AG04449 (cell line): ENCODE measurements at regions not wholly inside any gene's neighbourhood (a gene's known extent, or its start where the extent isn't known, plus 50 kb on each side); places are given as distances from the start of the nearest gene placed in this dataset.

Experiments
- CTCF ChIA-PET: fragments of 350-600 bp; formaldehyde crosslinking; extraction: SDS; loops from one replicate; lab custom pipeline; 2021; ENCODE audit warnings: antibody characterized with exemption; lab: Yijun Ruan, JAX
- POLR2A ChIA-PET: fragments of 400-600, 350-600 bp; formaldehyde crosslinking; extraction: SDS; loops from one replicate; lab custom pipeline; 2020; ENCODE audit warnings: antibody characterized with exemption, inconsistent platforms; lab: Yijun Ruan, JAX
- DNase-seq: peaks from one replicate; pipeline ENCODE4 v3.0.0-alpha.2; 2010; ENCODE audit warnings: low read depth, low spot score
- H3K4me3 ChIP-seq: 2 replicates; pipeline ENCODE4 v1.5.1; 2011; ENCODE audit warnings: low read depth, mild to moderate bottlenecking, control low read depth, low read length
- CTCF ChIP-seq: IDR thresholded peaks from one replicate; pipeline ENCODE4 v1.5.1; 2011; ENCODE audit warnings: mild to moderate bottlenecking, moderate library complexity, low read length, control low read depth, inconsistent platforms; ENCODE audit not compliant: insufficient read depth; ENCODE audit errors: missing control alignments

GRCh38 chr7:153504288-153505075, 547.7 kb upstream of the DPP6 start:
- POLR2A ChIA-PET: no interaction called here
- TF ChIP-seq CTCF: no peak
- CTCF ChIA-PET: no interaction called here
- H3K4me3 ChIP-seq: no peak overlapping the region
- no peak for DNase-seq

GRCh38 chr7:153507885-153508284, 544.3 kb upstream of the DPP6 start:
- ChIA-PET POLR2A (no interaction called here), CTCF (no interaction called here)
- TF ChIP-seq CTCF: no peak
- H3K4me3 ChIP-seq: no peak overlapping the region
- DNase-seq: no peak

- no peak for DNase-seq
- no peak overlapping the region for H3K4me3 ChIP-seq
- ChIA-PET CTCF (no interaction called here), POLR2A (no interaction called here)
- no peak for TF ChIP-seq CTCF
These were observed 542.4 kb upstream of the DPP6 start for GRCh38 chr7:153509768-153510167.

DNA sequence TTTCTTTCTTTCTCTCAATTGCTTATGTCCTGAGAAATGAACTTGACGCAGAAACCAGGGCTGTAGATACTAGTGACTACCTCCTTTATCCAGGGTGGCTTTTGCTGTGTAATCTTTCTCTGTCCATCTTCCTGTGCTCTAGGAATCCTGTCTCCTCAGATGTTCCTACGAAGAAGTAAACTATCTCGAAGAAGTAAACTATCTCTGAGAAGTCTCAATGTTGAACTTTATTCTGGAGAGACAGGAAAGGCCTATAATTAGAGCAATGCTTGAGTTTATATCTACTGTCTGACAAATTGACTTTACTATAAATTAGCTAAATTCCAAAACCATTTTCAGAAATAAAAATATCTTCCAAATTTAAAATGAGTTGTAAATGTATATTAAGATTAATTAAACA, 541.5 kb upstream of the DPP6 start:
- POLR2A ChIA-PET: no interaction called here
- TF ChIP-seq CTCF: no peak
- CTCF ChIA-PET: no interaction called here
- no peak for DNase-seq
- H3K4me3 ChIP-seq: no peak overlapping the region

- no peak overlapping the region for H3K4me3 ChIP-seq
- no peak for TF ChIP-seq CTCF
- no peak for DNase-seq
- CTCF ChIA-PET: no interaction called here
- POLR2A ChIA-PET: no interaction called here
These were observed 538.2 kb upstream of the DPP6 start for GRCh38 chr7:153514032-153514431.

DNA sequence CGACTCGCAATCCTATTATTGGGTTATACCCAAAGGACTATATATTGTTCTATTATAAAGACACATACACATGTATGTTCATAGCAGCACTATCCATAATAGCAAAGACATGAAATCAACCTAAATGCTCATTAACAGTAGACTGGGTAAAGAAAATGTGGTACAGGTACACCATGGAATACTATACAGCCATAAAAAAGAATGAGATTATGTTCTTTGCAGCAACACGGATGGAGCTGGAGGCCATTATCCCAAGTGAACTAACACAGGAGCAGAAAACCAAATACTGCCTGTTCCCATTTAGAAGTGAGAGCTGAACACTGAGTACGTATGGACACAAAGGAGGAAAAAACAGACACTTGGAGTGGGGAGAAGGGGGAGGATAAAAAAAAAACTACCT, 536.8 kb upstream of the DPP6 start:
- no peak overlapping the region for H3K4me3 ChIP-seq
- ChIA-PET POLR2A (no interaction called here), CTCF (no interaction called here)
- TF ChIP-seq CTCF: no peak
- no peak for DNase-seq
